ENCODE measurements at regions not wholly inside any gene's neighbourhood (a gene's known extent, or its start where the extent isn't known, plus 50 kb on each side); places are given as distances from the start of the nearest gene placed in this dataset.

- Histone ChIP-seq H3K79me1 (ENCODE audit: low read depth in 1 of 2, low read length in 2 of 2) (no peaks in the 10 kb centered on the region), H2AK5ac (ENCODE audit: low read depth, low read length) (no peak overlapping the region), H3K4ac (ENCODE audit: low read depth, low read length) (no peak overlapping the region), H3K4me3 (ENCODE audit: insufficient read depth, low read depth, low read length) (no peak overlapping the region), H2AK9ac (replicated peaks; ENCODE audit: low read depth, low read length, poor library complexity) (no peak overlapping the region), H4K8ac (ENCODE audit: low read depth in 2 of 2, low read length in 2 of 2) (no peak overlapping the region), H3K23ac (ENCODE audit: low read depth, low read length) (no peak overlapping the region), H3K4me2 (ENCODE audit: low read depth, low read length) (no peak overlapping the region), H3K9ac (ENCODE audit: low read depth, low read length) (no peak overlapping the region), H3K27me3 (ENCODE audit: control insufficient read depth, insufficient read depth, low read length) (no peaks in the 10 kb centered on the region), H3K9me3 (ENCODE audit: control insufficient read depth, insufficient read depth, low read length) (no peaks in the 10 kb centered on the region; the same call in 1 of the 2 replicates), H3K36me3 (ENCODE audit: control insufficient read depth, insufficient read depth, low read length) (no peaks in the 10 kb centered on the region), H3K27ac (ENCODE audit: insufficient read depth, low read length) (no peak overlapping the region), H4K20me1 (ENCODE audit: insufficient read depth, low read length) (no peaks in the 10 kb centered on the region), H3K56ac (ENCODE audit: extremely low read depth, insufficient read depth, low read length) (no peak overlapping the region), H2BK15ac (ENCODE audit: low read depth, low read length) (no peak overlapping the region), H3K9me1 (ENCODE audit: insufficient read depth, low read length) (no peaks in the 10 kb centered on the region), H4K5ac (ENCODE audit: low read depth, low read length) (no peak overlapping the region), H4K91ac (ENCODE audit: insufficient read depth, low read depth, low read length) (no peak overlapping the region), H3K18ac (ENCODE audit: low read depth, low read length) (no peak overlapping the region), H2BK5ac (ENCODE audit: low read depth, low read length, poor library complexity, severe bottlenecking) (no peak overlapping the region), H3K14ac (replicated peaks; ENCODE audit: low read depth, low read length) (no peak overlapping the region), H2BK20ac (ENCODE audit: low read depth, low read length) (no peak overlapping the region), H2BK120ac (ENCODE audit: low read depth, low read length) (no peak overlapping the region), H3K4me1 (ENCODE audit: control insufficient read depth, insufficient read depth, low read length) (no peaks in the 10 kb centered on the region), H2AFZ (replicated peaks; ENCODE audit: low read length, poor library complexity) (no peak overlapping the region)
- no CpG with 5 or more reads among the region's 1 CpG for WGBS, 2 experiments (ENCODE audit: extremely low coverage in 2 of 2, insufficient read length in 1 of 2)
- intact Hi-C loops (cut with micrococcal nuclease) = no loop called here
- DNase-seq (no peak), ATAC-seq (ENCODE audit: low read depth) (no peak)
- ChIA-PET POLR2A (ENCODE audit: unreplicated experiment) (no interaction called here), CTCF (no interaction called here)
- in situ Hi-C loops (cut with MboI; ENCODE audit: low sequenced_read_pairs) = no loop called here
- TF ChIP-seq ELK1 (IDR thresholded peaks at IDR 0.05; ENCODE audit: borderline replicate concordance, low read depth, low read length) (no peak), CTCF (conservative IDR thresholded peaks at IDR 0.05; ENCODE audit: low read depth, low read length) (no peak), RAD21 (IDR thresholded peaks at IDR 0.05; ENCODE audit: low read length) (no peak), CEBPB (IDR thresholded peaks at IDR 0.05; ENCODE audit: low read depth, low read length) (no peak), RCOR1 (IDR thresholded peaks at IDR 0.05; ENCODE audit: insufficient replicate concordance, low read length) (no peak), NFE2L2 (IDR thresholded peaks at IDR 0.05; ENCODE audit: low read depth, low read length) (no peak), USF2 (IDR thresholded peaks at IDR 0.05; ENCODE audit: low read depth, low read length) (no peak), BHLHE40 (IDR thresholded peaks at IDR 0.05; ENCODE audit: low read depth, low read length) (no peak), MAZ (IDR thresholded peaks at IDR 0.05; ENCODE audit: borderline replicate concordance, low read depth, low read length) (no peak), MXI1 (IDR thresholded peaks at IDR 0.05; ENCODE audit: borderline replicate concordance, low read depth, low read length) (no peak), RFX5 (IDR thresholded peaks at IDR 0.05; ENCODE audit: low read depth, low read length) (no peak)
- BruUV-seq (replicated peaks) = no TSS peak
- dilution Hi-C loops (cut with HindIII; ENCODE audit: low sequenced_read_pairs, unreplicated experiment) = no loop called here
These were observed 86.8 kb downstream of the ANKRD7 start for GRCh38 chr7:118311121-118311836.

Measured in IMR-90 (cell line).